PC-3 (cell line): ENCODE measurements at regions not wholly inside any gene's neighbourhood (a gene's known extent, or its start where the extent isn't known, plus 50 kb on each side); places are given as distances from the start of the nearest gene placed in this dataset.

ENCODE experiments used
- EZH2 ChIP-seq: fragments of 300-600 bp; sonication (generic); IDR thresholded peaks from one replicate; pipeline ENCODE4 v1.6.1; 2017; ENCODE audit warnings: antibody characterized with exemption, mild to moderate bottlenecking, low read length; ENCODE audit not compliant: unreplicated experiment
- EZH2phosphoT487 ChIP-seq: fragments of 300-600 bp; sonication (generic); IDR thresholded peaks from 2 replicates; pipeline ENCODE4 v1.6.1; 2018; ENCODE audit warnings: mild to moderate bottlenecking, antibody characterized with exemption, low read length, borderline replicate concordance

GRCh38 chr6:87794922-87795885 is 93.2 kb upstream of the AKIRIN2 start:
- TF ChIP-seq EZH2, result no peak
- TF ChIP-seq EZH2phosphoT487, result no peak
